Breast epithelium (tissue), 4 donors: ENCODE measurements at regions not wholly inside any gene's neighbourhood (a gene's known extent, or its start where the extent isn't known, plus 50 kb on each side); places are given as distances from the start of the nearest gene placed in this dataset.

Experiments
- DNase-seq, 2 donors: peaks; one replicate each; pipeline ENCODE4 v3.0.0-alpha.2; 2019; ENCODE audit warnings: low spot score in 2 of 2
- H3K27ac ChIP-seq, 2 donors: fragments of 200-600 bp; sonication (generic) in 1 of 2; one replicate each; pipeline ENCODE4 v1.5.1; 2016 to 2019; ENCODE audit warnings: mild to moderate bottlenecking in 1 of 2
- H3K27me3 ChIP-seq, 2 donors: fragments of 200-600 bp; sonication (generic) in 1 of 2; one replicate each; pipeline versions ENCODE4 v1.5.1 to v1.6.0; 2017 to 2019; ENCODE audit warnings: control low read depth in 1 of 2, mild to moderate bottlenecking in 1 of 2
- H3K36me3 ChIP-seq: fragments of 200-600 bp; one replicate; pipeline ENCODE4 v1.5.1; 2019
- H3K4me1 ChIP-seq, 2 donors: fragments of 200-600 bp; sonication (generic); one replicate each; pipeline ENCODE4 v1.5.1; 2016 to 2019; ENCODE audit warnings: control low read depth in 1 of 2
- H3K4me3 ChIP-seq, 3 donors: fragments of 200-600 bp; sonication (generic); 1 replicate in 2 of 3; 2 replicates in 1 of 3; pipeline ENCODE4 v1.5.1; 2016 to 2019; ENCODE audit warnings: mild to moderate bottlenecking in 3 of 3, moderate library complexity in 2 of 3
- H3K9me3 ChIP-seq, 2 donors: fragments of 200-600 bp; sonication (generic) in 1 of 2; one replicate each; pipeline ENCODE4 v1.5.1; 2016 to 2019; ENCODE audit warnings: control low read depth in 1 of 2
- CTCF ChIP-seq, 3 donors: fragments of 450-650 bp; IDR thresholded peaks; one replicate each; pipeline ENCODE4 v1.5.1; 2016 to 2017; ENCODE audit warnings: antibody characterized with exemption in 3 of 3, mild to moderate bottlenecking in 3 of 3, moderate library complexity in 3 of 3
- POLR2A ChIP-seq: fragments of 450-650 bp; IDR thresholded peaks from one replicate; pipeline ENCODE4 v1.6.1; 2016; ENCODE audit warnings: antibody characterized with exemption, mild to moderate bottlenecking, moderate library complexity
- POLR2AphosphoS5 ChIP-seq, 3 donors: sonication (generic); formaldehyde crosslinking; IDR thresholded peaks; one replicate each; pipeline ENCODE4 v1.6.1; 2017; ENCODE audit warnings: antibody characterized with exemption in 3 of 3
- intact Hi-C: fragments of 100-400 bp; cut with DNase I; formaldehyde crosslinking; loops from one replicate; pipeline ENCODE4 v1.15.1; 2023; ENCODE audit warnings: low total_unique reads

DNA sequence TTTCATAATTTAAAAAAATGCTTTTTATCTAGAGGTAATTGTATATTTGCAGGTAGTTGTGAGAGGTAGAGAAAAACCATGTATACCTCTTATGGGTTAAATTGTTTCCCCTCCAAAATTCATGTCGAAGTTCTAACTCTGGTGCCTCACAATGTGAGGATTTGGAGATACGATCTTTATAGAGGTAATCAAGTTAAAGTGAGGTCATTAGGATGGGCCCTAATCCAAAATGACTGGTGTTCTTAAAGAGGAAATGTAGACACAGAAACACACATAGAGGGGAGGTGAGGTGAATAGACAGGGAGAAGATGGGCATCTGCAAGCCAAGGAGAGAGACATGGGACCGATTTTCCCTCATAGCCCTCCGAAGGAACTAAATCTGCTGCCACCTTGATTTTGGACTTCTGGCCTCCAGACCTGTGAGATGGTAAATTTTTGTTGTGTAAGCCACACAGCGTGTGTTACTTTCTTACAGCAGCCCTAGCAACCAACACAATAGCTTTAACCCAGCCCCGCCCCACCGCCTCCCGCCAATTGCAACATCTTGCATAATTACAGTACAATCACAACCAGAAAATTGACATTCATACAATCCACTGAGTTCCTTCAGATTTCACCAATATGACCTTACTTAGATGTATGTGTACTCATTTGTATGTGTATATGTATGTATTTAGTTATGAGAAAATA lies 208.9 kb downstream of the MIB1 start:
- no peak for DNase-seq
- TF ChIP-seq POLR2A = no peak
- TF ChIP-seq CTCF (IDR thresholded peaks at IDR 0.05) = no peak
- TF ChIP-seq POLR2AphosphoS5 (IDR thresholded peaks at IDR 0.05) = no peak
- H3K9me3 ChIP-seq = no peaks in the 10 kb centered on the region
- H3K4me3 ChIP-seq = no peak overlapping the region
- intact Hi-C loops = no loop called here
- H3K27ac ChIP-seq = no peak overlapping the region
- H3K36me3 ChIP-seq = no peaks in the 10 kb centered on the region
- no peaks in the 10 kb centered on the region for H3K4me1 ChIP-seq
- H3K27me3 ChIP-seq = no peaks in the 10 kb centered on the region

- intact Hi-C loops = no loop called here
- H3K27ac ChIP-seq = no peak overlapping the region
- peak; percentile 40 to 74 for DNase-seq
Measured at GRCh38 chr18:21955757-21956652, 213.4 kb upstream of the GATA6 start.

GRCh38 chr18:21958263-21958662 lies 211.1 kb upstream of the GATA6 start:
- DNase-seq = no peak
- Histone ChIP-seq H3K4me1 (no peaks in the 10 kb centered on the region), H3K36me3 (no peaks in the 10 kb centered on the region), H3K27me3 (no peaks in the 10 kb centered on the region), H3K4me3 (no peak overlapping the region), H3K9me3 (no peaks in the 10 kb centered on the region), H3K27ac (no peak overlapping the region)
- TF ChIP-seq POLR2AphosphoS5 (IDR thresholded peaks at IDR 0.05) (no peak), POLR2A (no peak), CTCF (IDR thresholded peaks at IDR 0.05) (no peak)
- intact Hi-C loops = no loop called here

More at GRCh38 chr18:21955757-21956652, 213.4 kb upstream of the GATA6 start:
- Histone ChIP-seq H3K36me3 (no peaks in the 10 kb centered on the region), H3K4me1 (no peaks in the 10 kb centered on the region), H3K27me3 (no peaks in the 10 kb centered on the region), H3K9me3 (no peaks in the 10 kb centered on the region), H3K4me3 (no peak overlapping the region)
- TF ChIP-seq CTCF (IDR thresholded peaks at IDR 0.05) (peak; percentile 65 to 75 (median 66)), POLR2AphosphoS5 (IDR thresholded peaks at IDR 0.05) (no peak)

- Histone ChIP-seq H3K4me3 (no peak overlapping the region), H3K27ac (no peak overlapping the region), H3K36me3 (no peaks in the 10 kb centered on the region), H3K9me3 (no peaks in the 10 kb centered on the region), H3K4me1 (no peaks in the 10 kb centered on the region), H3K27me3 (no peaks in the 10 kb centered on the region)
- no peak for DNase-seq
- intact Hi-C loops = no loop called here
- TF ChIP-seq POLR2A = no peak
- no peak for TF ChIP-seq CTCF (IDR thresholded peaks at IDR 0.05)
Measured at GRCh38 chr18:21958707-21959450, 210.5 kb upstream of the GATA6 start.
